T-cell (primary cell): ENCODE measurements at regions not wholly inside any gene's neighbourhood (a gene's known extent, or its start where the extent isn't known, plus 50 kb on each side); places are given as distances from the start of the nearest gene placed in this dataset.
"Not testable (repeated sequence)": the region's sequence is repeated elsewhere in the genome, so short reads cannot be mapped to it uniquely, and the experiment has no call there.

ENCODE experiments used
- ATAC-seq, 4 experiments: fragments of 200-7000 bp in 3 of 4; fragments of 150-1000 bp in 1 of 4; cut with Tn5 transposase; replicated peaks in 1 of 4; 1 replicate in 3 of 4; 2 replicates in 1 of 4; pipeline ENCODE4 v1.10.0; 2021; ENCODE audit warnings: moderate library complexity in 3 of 4, mild to moderate bottlenecking in 2 of 4, moderate number of reproducible peaks in 1 of 4
- CTCF ChIA-PET, 2 donors: fragments of 300-600 bp; sonication (Branson Sonifier 250); formaldehyde crosslinking; loops; one replicate each; lab custom pipeline; 2022; ENCODE audit warnings: antibody characterized with exemption in 2 of 2; lab: Charles Lee
- POLR2A ChIA-PET, 2 donors: fragments of 300-600 bp; sonication (Branson Sonifier 250); formaldehyde crosslinking; loops; one replicate each; lab custom pipeline; 2022; ENCODE audit warnings: antibody characterized with exemption in 2 of 2; lab: Charles Lee
- DNase-seq, 35 experiments: peaks; one replicate each; pipeline versions ENCODE4 v3.0.0 to v3.0.0-alpha.2; 2013 to 2023
- H3K27ac ChIP-seq: one replicate; pipeline ENCODE4 v1.5.1; 2013; ENCODE audit warnings: low read length
- H3K27me3 ChIP-seq, 2 experiments: replicated peaks in 1 of 2; 1 replicate in 1 of 2; 2 replicates in 1 of 2; pipeline versions ENCODE4 v1.6.1 to v1.7.0; 2013; ENCODE audit warnings: low read length in 1 of 2, mixed read lengths in 1 of 2; ENCODE audit not compliant: control insufficient read depth in 2 of 2, insufficient read depth in 2 of 2; ENCODE audit errors: extremely low read depth in 1 of 2
- H3K36me3 ChIP-seq, 2 donors: 1 replicate in 1 of 2; 2 replicates in 1 of 2; pipeline versions ENCODE4 v1.6.1 to v1.7.0; 2013; ENCODE audit warnings: low read length in 1 of 2; ENCODE audit not compliant: control insufficient read depth in 2 of 2, insufficient read depth in 1 of 2; ENCODE audit errors: extremely low read depth in 1 of 2
- H3K4me1 ChIP-seq, 2 experiments: 1 replicate in 1 of 2; 2 replicates in 1 of 2; pipeline versions ENCODE4 v1.6.1 to v1.7.0; 2013; ENCODE audit warnings: low read length in 2 of 2, mixed read lengths in 1 of 2; ENCODE audit not compliant: insufficient read depth in 2 of 2, control insufficient read depth in 1 of 2; ENCODE audit errors: extremely low read depth in 1 of 2
- H3K4me3 ChIP-seq, 2 donors: 1 replicate in 1 of 2; 2 replicates in 1 of 2; pipeline versions ENCODE4 v1.5.1 to v1.7.0; 2013; ENCODE audit warnings: mild to moderate bottlenecking in 2 of 2, low read length in 1 of 2, moderate library complexity in 1 of 2; ENCODE audit not compliant: control insufficient read depth in 1 of 2; ENCODE audit errors: extremely low read depth in 1 of 2
- H3K9me3 ChIP-seq: 2 replicates; pipeline ENCODE4 v1.7.0; 2013
- H3K27ac Mint-ChIP-seq, 2 donors: one replicate each; pipeline ENCODE4 v1.8.0; 2020 to 2021; ENCODE audit warnings: mild to moderate bottlenecking in 2 of 2, mixed read lengths in 2 of 2
- H3K27me3 Mint-ChIP-seq, 2 donors: one replicate each; pipeline ENCODE4 v1.8.0; 2021 to 2022; ENCODE audit warnings: mixed read lengths in 2 of 2
- H3K36me3 Mint-ChIP-seq: one replicate; pipeline ENCODE4 v1.8.0; 2021; ENCODE audit warnings: mixed read lengths
- H3K4me1 Mint-ChIP-seq, 3 donors: one replicate each; pipeline ENCODE4 v1.8.0; 2020 to 2022; ENCODE audit warnings: mixed read lengths in 3 of 3, mild to moderate bottlenecking in 1 of 3
- H3K4me3 Mint-ChIP-seq, 3 donors: one replicate each; pipeline ENCODE4 v1.8.0; 2020 to 2022; ENCODE audit warnings: mild to moderate bottlenecking in 3 of 3, mixed read lengths in 3 of 3, moderate library complexity in 3 of 3
- H3K9me3 Mint-ChIP-seq, 3 donors: one replicate each; pipeline ENCODE4 v1.8.0; 2020 to 2022; ENCODE audit warnings: mixed read lengths in 3 of 3
- WGBS: methylation state at CpG from one replicate; pipeline ENCODE4 v1.1.5; 2013; ENCODE audit warnings: missing lambda C conversion rate; ENCODE audit not compliant: insufficient coverage; 5-methylcytosine and 5-hydroxymethylcytosine counted together

GRCh38 chr3:5917932-5918331 lies 730.4 kb downstream of the EDEM1 start:
- Mint-ChIP-seq H3K4me1 (no peaks in the 10 kb centered on the region), H3K9me3 (peaks cover 5 to 16% (median 7%) of the 10 kb centered on the region in 3 donors), H3K27me3 (no peaks in the 10 kb centered on the region), H3K4me3 (no peak overlapping the region), H3K27ac (no peak overlapping the region), H3K36me3 (no peaks in the 10 kb centered on the region)
- H3K4me3 ChIP-seq = no peak overlapping the region
- POLR2A ChIA-PET = no interaction called here
- H3K36me3 ChIP-seq = no peaks in the 10 kb centered on the region
- no peak overlapping the region for H3K27ac ChIP-seq
- H3K27me3 ChIP-seq = no peaks in the 10 kb centered on the region
- no peak for ATAC-seq
- CTCF ChIA-PET = no interaction called here
- DNase-seq = no peak
- H3K9me3 ChIP-seq = no peaks in the 10 kb centered on the region
- 96% methylated on average over 4 of the region's 9 CpGs for WGBS
- H3K4me1 ChIP-seq = no peaks in the 10 kb centered on the region

GRCh38 chr3:5918626-5919025 lies 731.1 kb downstream of the EDEM1 start:
- peaks cover 7 to 16% (median 10%) of the 10 kb centered on the region in 3 donors for H3K9me3 Mint-ChIP-seq
- H3K27ac Mint-ChIP-seq = no peak overlapping the region
- no peaks in the 10 kb centered on the region for H3K4me1 ChIP-seq
- no peaks in the 10 kb centered on the region for H3K27me3 Mint-ChIP-seq
- no peaks in the 10 kb centered on the region for H3K4me1 Mint-ChIP-seq
- H3K27me3 ChIP-seq = no peaks in the 10 kb centered on the region
- DNase-seq = no peak
- no peak overlapping the region for H3K4me3 Mint-ChIP-seq
- H3K27ac ChIP-seq = no peak overlapping the region
- no peaks in the 10 kb centered on the region for H3K36me3 ChIP-seq
- ChIA-PET POLR2A (no interaction called here), CTCF (no interaction called here)
- no peak for ATAC-seq
- no peaks in the 10 kb centered on the region for H3K36me3 Mint-ChIP-seq
- H3K4me3 ChIP-seq = no peak overlapping the region
- 100% methylated on average over 2 of the region's 7 CpGs for WGBS
- H3K9me3 ChIP-seq = no peaks in the 10 kb centered on the region

GRCh38 chr3:5929027-5929426 lies 741.5 kb downstream of the EDEM1 start:
- POLR2A ChIA-PET = no interaction called here
- Histone ChIP-seq H3K27me3 (no peaks in the 10 kb centered on the region), H3K4me1 (no peaks in the 10 kb centered on the region), H3K9me3 (no peaks in the 10 kb centered on the region), H3K27ac (no peak overlapping the region), H3K36me3 (no peaks in the 10 kb centered on the region), H3K4me3 (no peak overlapping the region)
- H3K27ac Mint-ChIP-seq = no peak overlapping the region
- H3K36me3 Mint-ChIP-seq = no peaks in the 10 kb centered on the region
- H3K4me3 Mint-ChIP-seq = no peak overlapping the region
- no peak for DNase-seq
- CTCF ChIA-PET = no interaction called here
- no peaks in the 10 kb centered on the region for H3K27me3 Mint-ChIP-seq
- ATAC-seq = no peak
- peaks cover 0 to 7% (median 0%) of the 10 kb centered on the region in 3 donors for H3K9me3 Mint-ChIP-seq
- WGBS = 98% methylated on average over 6 of the region's 7 CpGs
- no peaks in the 10 kb centered on the region for H3K4me1 Mint-ChIP-seq

- H3K27ac ChIP-seq, DNase-seq, H3K4me3 ChIP-seq, H3K36me3 ChIP-seq, CTCF ChIA-PET, H3K4me3 Mint-ChIP-seq, ATAC-seq, POLR2A ChIA-PET, H3K36me3 Mint-ChIP-seq, H3K4me1 ChIP-seq, H3K27me3 ChIP-seq, H3K9me3 ChIP-seq, H3K27ac Mint-ChIP-seq, H3K4me1 Mint-ChIP-seq, H3K27me3 Mint-ChIP-seq: not testable (repeated sequence)
- peaks cover 5 to 20% (median 12%) of the 10 kb centered on the region in 3 donors for H3K9me3 Mint-ChIP-seq
- 78% methylated on average over 4 of the region's 4 CpGs for WGBS
Observed at GRCh38 chr3:5944061-5944460, 756.6 kb downstream of the EDEM1 start.

GRCh38 chr3:5948084-5948483 lies 760.6 kb downstream of the EDEM1 start:
- ChIA-PET POLR2A (no interaction called here), CTCF (no interaction called here)
- Mint-ChIP-seq H3K27me3 (no peaks in the 10 kb centered on the region), H3K36me3 (no peaks in the 10 kb centered on the region), H3K9me3 (peaks cover 0 to 3% (median 1%) of the 10 kb centered on the region in 3 donors), H3K4me1 (no peaks in the 10 kb centered on the region), H3K27ac (no peak overlapping the region), H3K4me3 (no peak overlapping the region)
- ATAC-seq (no peak), DNase-seq (no peak)
- Histone ChIP-seq H3K27me3 (no peaks in the 10 kb centered on the region), H3K36me3 (no peaks in the 10 kb centered on the region), H3K9me3 (no peaks in the 10 kb centered on the region), H3K4me3 (no peak overlapping the region), H3K27ac (no peak overlapping the region), H3K4me1 (no peaks in the 10 kb centered on the region)
- WGBS = no CpG with 5 or more reads among the region's 1 CpG

- no peaks in the 10 kb centered on the region for H3K9me3 ChIP-seq
- no peak overlapping the region for H3K27ac ChIP-seq
- DNase-seq (no peak), ATAC-seq (no peak)
- no peaks in the 10 kb centered on the region for H3K4me1 ChIP-seq
- Mint-ChIP-seq H3K4me3 (no peak overlapping the region), H3K9me3 (peaks cover 0 to 5% (median 0%) of the 10 kb centered on the region in 3 donors), H3K4me1 (no peaks in the 10 kb centered on the region), H3K27me3 (no peaks in the 10 kb centered on the region), H3K36me3 (no peaks in the 10 kb centered on the region), H3K27ac (no peak overlapping the region)
- H3K27me3 ChIP-seq = no peaks in the 10 kb centered on the region
- ChIA-PET CTCF (interaction anchor here in 1 of 2 donors (0.6 kb wide), 1 partner anchor 88 kb away, joined by 3 read pairs; no protein-coding TSS in a partner anchor), POLR2A (no interaction called here)
- no CpG with 5 or more reads among the region's 3 CpGs for WGBS
- no peak overlapping the region for H3K4me3 ChIP-seq
- H3K36me3 ChIP-seq = no peaks in the 10 kb centered on the region
Observed at GRCh38 chr3:5951026-5951425, 763.5 kb downstream of the EDEM1 start.

GRCh38 chr3:5972586-5972985 lies 785.1 kb downstream of the EDEM1 start:
- POLR2A ChIA-PET = no interaction called here
- Histone ChIP-seq H3K27ac (no peak overlapping the region), H3K9me3 (no peaks in the 10 kb centered on the region), H3K4me1 (no peaks in the 10 kb centered on the region), H3K27me3 (no peaks in the 10 kb centered on the region), H3K36me3 (no peaks in the 10 kb centered on the region), H3K4me3 (no peak overlapping the region)
- H3K4me3 Mint-ChIP-seq = no peak overlapping the region
- CTCF ChIA-PET = no interaction called here
- H3K9me3 Mint-ChIP-seq = peaks cover 0 to 8% (median 0%) of the 10 kb centered on the region in 3 donors
- H3K4me1 Mint-ChIP-seq = no peaks in the 10 kb centered on the region
- no peaks in the 10 kb centered on the region for H3K36me3 Mint-ChIP-seq
- ATAC-seq (no peak), DNase-seq (no peak)
- H3K27me3 Mint-ChIP-seq = no peaks in the 10 kb centered on the region
- H3K27ac Mint-ChIP-seq = no peak overlapping the region
- 75% methylated on average over 3 of the region's 5 CpGs for WGBS
